ENCODE measurements at regions not wholly inside any gene's neighbourhood (a gene's known extent, or its start where the extent isn't known, plus 50 kb on each side); places are given as distances from the start of the nearest gene placed in this dataset.

DNA sequence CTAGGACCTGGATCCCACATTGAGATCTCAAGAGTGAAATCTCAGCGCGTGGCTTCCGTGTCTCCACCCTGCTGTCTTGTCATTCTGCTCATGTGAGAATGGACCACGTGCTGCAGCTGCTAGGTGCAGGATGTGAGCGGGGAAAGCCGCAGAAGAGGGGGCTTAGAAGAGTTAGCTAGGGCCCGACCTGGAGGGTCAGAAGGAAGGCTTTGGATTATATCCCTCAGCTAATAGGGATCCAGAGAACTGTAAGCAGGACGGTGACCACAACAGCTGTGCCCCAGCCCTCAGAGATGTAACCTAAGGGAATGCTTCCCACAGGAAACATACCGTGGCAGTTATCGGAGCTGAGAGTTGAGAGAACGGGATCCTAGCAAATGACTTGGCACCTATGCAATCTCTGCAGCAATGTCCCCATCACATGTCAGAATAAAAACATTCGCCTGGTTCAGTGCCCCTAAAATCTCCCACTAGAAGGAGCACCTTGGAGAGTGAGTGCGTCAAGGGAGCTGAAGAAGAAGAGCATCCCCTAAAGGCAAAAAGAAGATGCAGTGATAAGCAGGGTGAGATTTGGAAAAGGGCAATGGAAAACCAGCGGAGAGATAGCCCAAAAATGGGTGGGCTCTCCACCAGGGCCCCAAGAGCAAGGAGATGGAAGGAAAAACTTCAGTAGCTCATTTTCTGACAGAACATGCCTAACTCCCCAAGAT, 76.9 kb upstream of the ST8SIA2 start:
- no peak overlapping the region for H3K27ac Mint-ChIP-seq
- DNase-seq (no peak), ATAC-seq (replicated peaks) (no peak)
- H3K4me1 Mint-ChIP-seq (ENCODE audit: low read depth in 2 of 2) = no peaks in the 10 kb centered on the region
- H3K36me3 Mint-ChIP-seq (ENCODE audit: insufficient read depth) = no peaks in the 10 kb centered on the region
- H3K4me3 Mint-ChIP-seq = no peak overlapping the region
- peaks cover 49 to 54% of the 10 kb centered on the region in 2 donors for H3K27me3 Mint-ChIP-seq
- H3K9me3 Mint-ChIP-seq = no peaks in the 10 kb centered on the region

DNA sequence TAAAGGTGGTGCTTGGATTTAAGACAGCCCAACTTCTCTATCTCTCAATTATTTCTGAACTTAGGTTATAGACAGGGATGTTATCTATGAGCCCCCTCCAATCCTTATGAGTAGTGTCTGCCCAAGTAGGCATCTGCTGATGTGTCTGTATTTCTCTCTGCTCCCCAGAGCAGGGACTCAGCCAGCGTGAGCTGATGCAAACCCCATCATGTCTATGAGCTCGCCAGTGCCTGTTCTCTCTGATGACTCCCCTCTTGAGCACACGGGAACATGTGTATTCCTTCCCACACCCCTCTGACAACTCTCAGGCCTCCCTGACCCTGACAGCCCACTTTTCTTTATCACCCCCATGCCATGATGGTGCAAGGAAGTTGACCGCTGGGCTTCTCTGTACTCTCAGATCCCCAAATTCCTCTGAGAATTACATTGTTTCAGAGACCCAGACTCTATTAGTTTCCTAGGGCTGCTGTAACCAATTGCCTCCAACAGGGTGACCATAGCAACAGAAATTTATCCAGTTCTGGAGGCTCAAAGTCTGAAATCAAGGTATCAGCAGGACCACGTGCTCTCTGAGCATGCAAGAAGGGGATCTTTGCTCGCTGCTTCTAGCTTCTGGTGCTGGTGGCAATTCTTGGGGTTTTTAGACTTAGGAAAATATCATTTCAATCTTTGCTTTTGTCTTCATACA, 73.5 kb upstream of the ST8SIA2 start:
- Mint-ChIP-seq H3K36me3 (ENCODE audit: insufficient read depth) (no peaks in the 10 kb centered on the region), H3K4me3 (no peak overlapping the region), H3K9me3 (no peaks in the 10 kb centered on the region), H3K27me3 (peaks cover 30 to 61% of the 10 kb centered on the region in 2 donors), H3K27ac (no peak overlapping the region), H3K4me1 (ENCODE audit: low read depth in 2 of 2) (no peaks in the 10 kb centered on the region)
- ATAC-seq (replicated peaks) (no peak), DNase-seq (no peak)

DNA sequence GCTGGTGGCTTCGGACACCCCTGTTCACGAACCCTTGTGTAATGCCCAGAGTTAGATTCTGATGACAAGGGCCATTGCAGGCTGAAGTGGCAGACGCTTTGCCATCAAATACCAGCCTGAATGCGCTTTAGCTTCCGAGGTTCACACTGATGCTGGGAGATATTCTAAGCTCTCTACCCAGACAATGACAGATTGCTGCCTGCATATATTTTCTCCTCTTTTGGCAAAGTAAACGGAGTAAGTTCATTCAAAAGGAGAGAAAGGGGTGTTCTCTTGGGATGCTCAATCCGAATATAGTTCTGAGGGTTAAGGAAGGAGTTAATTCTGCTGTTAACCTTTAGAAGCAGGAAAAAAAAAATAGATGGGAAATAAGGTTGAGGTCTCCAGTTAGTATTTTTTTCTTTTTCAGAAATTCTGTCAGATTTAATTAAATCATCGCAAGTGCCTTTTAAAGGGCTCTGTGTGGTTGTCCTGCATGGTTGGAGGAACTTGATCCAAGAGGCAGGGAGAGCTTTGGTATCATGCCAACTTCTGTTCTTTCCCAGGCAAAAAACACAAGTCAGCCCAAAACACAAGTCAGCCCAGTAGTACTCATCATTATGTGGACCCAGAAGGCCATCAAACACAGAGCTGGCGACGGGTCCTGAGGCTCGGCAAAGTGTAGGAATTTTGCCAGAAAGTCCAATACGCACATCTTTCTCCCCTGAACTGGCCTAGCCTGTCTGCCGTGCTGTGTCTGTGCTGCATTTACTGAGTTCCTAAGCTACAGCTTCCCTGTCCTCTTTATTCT, 70.9 kb upstream of the ST8SIA2 start:
- Mint-ChIP-seq H3K36me3 (ENCODE audit: insufficient read depth) (no peaks in the 10 kb centered on the region), H3K27me3 (peaks cover 27 to 64% of the 10 kb centered on the region in 2 donors), H3K9me3 (no peaks in the 10 kb centered on the region), H3K4me1 (ENCODE audit: low read depth in 2 of 2) (no peaks in the 10 kb centered on the region), H3K27ac (no peak overlapping the region), H3K4me3 (no peak overlapping the region)
- ATAC-seq (replicated peaks) = no peak
- no peak for DNase-seq

DNA sequence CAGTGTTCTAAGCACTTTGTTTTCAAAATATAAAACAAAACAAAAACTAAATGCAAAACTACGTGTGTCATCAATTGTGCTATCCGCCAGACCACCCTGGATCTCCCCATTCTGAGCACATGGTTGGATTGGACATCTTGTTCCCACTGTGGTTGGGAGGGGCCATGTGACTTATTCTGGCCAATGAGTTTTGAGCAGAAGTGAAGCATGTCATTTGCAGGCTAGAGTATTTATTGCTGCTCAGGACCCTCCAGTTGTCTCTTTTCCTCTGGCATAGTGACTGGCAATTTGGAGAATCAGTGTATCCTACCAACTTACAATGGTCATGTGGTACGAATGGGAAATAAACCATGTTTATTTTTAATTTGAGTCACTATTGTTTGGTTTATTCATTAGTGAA, 70.2 kb upstream of the ST8SIA2 start:
- Mint-ChIP-seq H3K27ac (no peak overlapping the region), H3K36me3 (ENCODE audit: insufficient read depth) (no peaks in the 10 kb centered on the region), H3K27me3 (peaks cover 29 to 65% of the 10 kb centered on the region in 2 donors), H3K9me3 (no peaks in the 10 kb centered on the region), H3K4me1 (ENCODE audit: low read depth in 2 of 2) (no peaks in the 10 kb centered on the region), H3K4me3 (no peak overlapping the region)
- DNase-seq (no peak), ATAC-seq (replicated peaks) (no peak)

DNA sequence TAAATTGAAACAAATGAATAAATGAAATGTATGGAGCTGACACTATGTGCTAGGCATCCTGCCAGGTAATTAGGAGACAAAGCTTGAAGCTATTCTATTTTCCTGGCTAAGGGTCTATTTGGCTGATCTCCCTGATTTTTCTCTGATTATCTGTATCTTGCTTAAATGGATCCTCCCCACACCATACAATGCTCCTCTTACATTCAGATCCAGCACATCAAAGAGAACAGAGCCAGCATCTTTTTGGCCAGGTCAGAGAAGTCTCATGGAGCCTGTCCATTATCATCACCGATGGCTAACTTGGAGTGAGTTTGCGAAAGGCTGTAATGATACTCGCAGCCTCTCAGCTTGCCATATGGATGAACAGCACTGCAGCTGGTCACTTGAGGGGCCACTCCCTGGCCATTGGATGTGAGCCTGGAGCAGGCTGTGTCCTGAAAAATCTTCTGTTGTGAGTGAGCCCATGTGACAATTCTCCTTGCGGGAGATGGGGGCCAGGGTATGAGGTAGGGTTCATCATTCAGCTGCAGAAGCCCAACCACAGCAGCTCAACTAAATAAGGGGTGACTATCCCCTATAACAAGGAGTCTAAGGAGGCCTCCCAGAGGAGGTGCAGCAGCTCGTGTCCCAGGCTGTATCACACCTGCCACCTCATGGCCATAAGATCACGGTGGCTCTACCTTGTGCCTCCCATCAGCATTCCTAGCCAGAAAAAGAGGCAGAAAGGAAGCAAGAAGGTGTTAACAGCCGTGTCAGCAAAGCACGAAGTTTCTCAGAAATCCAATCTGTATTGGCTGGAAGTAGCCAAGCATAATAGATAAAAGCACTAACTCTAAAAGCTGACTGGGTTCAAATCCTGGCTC, 69.3 kb upstream of the ST8SIA2 start:
- no peaks in the 10 kb centered on the region for H3K36me3 Mint-ChIP-seq (ENCODE audit: insufficient read depth)
- H3K4me1 Mint-ChIP-seq (ENCODE audit: low read depth in 2 of 2) = no peaks in the 10 kb centered on the region
- DNase-seq = no peak
- H3K27ac Mint-ChIP-seq = no peak overlapping the region
- no peak for ATAC-seq (replicated peaks)
- H3K9me3 Mint-ChIP-seq = no peaks in the 10 kb centered on the region
- peaks cover 36 to 57% of the 10 kb centered on the region in 2 donors for H3K27me3 Mint-ChIP-seq
- H3K4me3 Mint-ChIP-seq = no peak overlapping the region

DNA sequence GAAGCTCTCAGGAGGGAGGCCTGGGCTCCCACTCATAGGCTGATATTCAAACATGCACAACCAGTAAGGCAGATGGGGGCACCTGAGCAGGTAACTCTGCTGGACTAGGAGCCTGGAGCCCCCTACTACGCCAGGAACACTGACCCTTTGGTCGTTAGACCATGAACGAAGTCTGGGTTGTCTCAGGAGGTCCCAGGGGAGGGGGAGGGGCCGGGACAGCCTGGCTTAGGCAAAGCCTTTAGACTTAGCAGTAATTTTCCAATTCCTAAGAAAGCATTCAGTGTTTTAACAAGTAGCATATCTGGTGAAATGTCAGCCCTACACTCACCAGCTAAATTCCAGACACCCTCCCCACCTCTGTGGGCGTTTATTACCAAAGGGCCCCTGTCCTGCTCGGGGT, 67.4 kb upstream of the ST8SIA2 start:
- Mint-ChIP-seq H3K27me3 (peaks cover 29 to 45% of the 10 kb centered on the region in 2 donors), H3K4me3 (no peak overlapping the region), H3K9me3 (no peaks in the 10 kb centered on the region), H3K4me1 (ENCODE audit: low read depth in 2 of 2) (no peaks in the 10 kb centered on the region), H3K36me3 (ENCODE audit: insufficient read depth) (peaks cover 3% of the 10 kb centered on the region), H3K27ac (no peak overlapping the region)
- ATAC-seq (replicated peaks) = no peak
- no peak for DNase-seq

DNA sequence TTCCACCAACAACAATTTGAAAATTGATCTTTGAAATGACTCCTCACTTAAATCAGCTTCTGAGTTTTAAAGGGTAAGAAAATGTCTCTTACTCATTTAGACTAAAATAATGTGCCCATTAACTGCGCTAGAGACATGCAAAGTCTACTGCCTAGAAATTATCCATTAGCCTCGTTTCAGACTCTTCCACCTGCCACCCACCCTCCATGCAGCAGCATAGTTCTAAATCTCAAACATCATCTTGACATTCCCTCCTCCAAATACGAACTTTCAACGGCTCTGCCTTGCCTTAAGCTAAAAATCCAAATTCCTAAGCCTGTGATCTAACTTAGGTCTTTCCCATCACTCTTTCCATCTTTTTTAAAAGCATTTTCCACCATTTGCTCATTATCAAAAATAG, 66.6 kb upstream of the ST8SIA2 start:
- Mint-ChIP-seq H3K27ac (no peak overlapping the region), H3K9me3 (no peaks in the 10 kb centered on the region), H3K4me3 (no peak overlapping the region), H3K27me3 (peaks cover 29 to 47% of the 10 kb centered on the region in 2 donors), H3K4me1 (ENCODE audit: low read depth in 2 of 2) (no peaks in the 10 kb centered on the region), H3K36me3 (ENCODE audit: insufficient read depth) (peaks cover 3% of the 10 kb centered on the region)
- DNase-seq (no peak), ATAC-seq (replicated peaks) (no peak)

DNA sequence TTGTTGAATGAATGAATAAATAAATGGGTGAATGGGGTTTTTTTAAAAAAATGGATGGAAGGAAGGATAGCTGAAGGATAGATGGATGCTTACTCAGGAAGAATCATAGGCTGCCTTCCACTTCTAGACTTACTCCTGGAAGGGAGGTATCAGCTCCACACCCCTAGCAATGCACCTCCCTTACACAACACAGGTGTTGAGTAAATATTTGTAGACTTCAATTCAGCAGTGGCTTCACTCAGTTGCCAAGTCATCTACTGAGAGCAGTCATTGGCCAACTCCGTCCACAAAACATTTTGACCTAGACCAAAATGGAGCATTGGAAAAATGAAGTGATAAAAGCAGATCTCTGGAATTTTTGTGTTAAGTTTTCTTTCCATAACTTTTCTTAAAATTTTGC, 65.5 kb upstream of the ST8SIA2 start:
- no peak for ATAC-seq (replicated peaks)
- Mint-ChIP-seq H3K36me3 (ENCODE audit: insufficient read depth) (peaks cover 3% of the 10 kb centered on the region), H3K27me3 (peaks cover 31 to 49% of the 10 kb centered on the region in 2 donors)

DNA sequence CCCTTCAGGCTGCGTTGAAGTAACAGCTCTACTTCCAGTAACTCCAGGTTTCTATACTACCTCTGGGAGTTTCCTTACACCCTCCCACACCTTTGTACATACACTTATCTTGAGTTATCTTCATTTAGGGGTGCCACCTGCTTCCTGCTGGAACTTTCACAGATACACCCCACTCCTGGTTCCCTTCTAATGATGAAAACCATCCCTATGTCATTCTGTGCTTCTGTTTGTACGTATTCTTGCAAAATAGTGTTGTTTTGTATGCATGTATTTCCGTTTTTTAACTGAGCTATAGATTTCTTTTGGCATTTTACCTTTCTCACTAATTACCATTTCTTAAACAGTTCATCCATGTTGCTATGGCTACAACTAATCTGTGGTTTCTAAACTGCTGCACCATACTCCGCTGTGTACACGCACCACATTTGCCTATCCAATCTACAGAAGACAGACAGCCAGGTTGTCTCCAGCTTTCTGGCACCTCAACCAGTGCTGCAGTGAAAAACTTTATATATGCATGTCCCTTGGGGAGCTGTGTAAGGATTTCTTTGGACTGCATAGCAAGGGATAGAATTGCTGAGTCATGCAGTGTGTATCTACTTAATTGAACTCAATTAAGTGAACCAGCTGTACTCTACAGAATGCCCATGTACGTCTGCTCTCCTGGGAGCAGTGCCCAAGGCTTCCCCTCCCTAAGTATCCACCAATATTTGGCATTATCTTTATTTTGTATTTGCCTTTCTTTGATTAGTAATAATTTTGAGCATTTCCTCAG, 61.4 kb upstream of the ST8SIA2 start:
- H3K36me3 Mint-ChIP-seq (ENCODE audit: insufficient read depth) = peaks cover 3% of the 10 kb centered on the region
- H3K27me3 Mint-ChIP-seq = peaks cover 38 to 50% of the 10 kb centered on the region in 2 donors
- no peak overlapping the region for H3K4me3 Mint-ChIP-seq
- no peak for ATAC-seq (replicated peaks)
- no peak overlapping the region for H3K27ac Mint-ChIP-seq
- H3K9me3 Mint-ChIP-seq = peaks cover 0 to 1% of the 10 kb centered on the region in 2 donors
- no peak for DNase-seq
- no peaks in the 10 kb centered on the region for H3K4me1 Mint-ChIP-seq (ENCODE audit: low read depth in 2 of 2)

More for the DNA sequence above, 65.5 kb upstream of the ST8SIA2 start:
- DNase-seq = no peak
- Mint-ChIP-seq H3K4me3 (no peak overlapping the region), H3K9me3 (peaks cover 0 to 1% of the 10 kb centered on the region in 2 donors), H3K27ac (no peak overlapping the region), H3K4me1 (ENCODE audit: low read depth in 2 of 2) (no peaks in the 10 kb centered on the region)

DNA sequence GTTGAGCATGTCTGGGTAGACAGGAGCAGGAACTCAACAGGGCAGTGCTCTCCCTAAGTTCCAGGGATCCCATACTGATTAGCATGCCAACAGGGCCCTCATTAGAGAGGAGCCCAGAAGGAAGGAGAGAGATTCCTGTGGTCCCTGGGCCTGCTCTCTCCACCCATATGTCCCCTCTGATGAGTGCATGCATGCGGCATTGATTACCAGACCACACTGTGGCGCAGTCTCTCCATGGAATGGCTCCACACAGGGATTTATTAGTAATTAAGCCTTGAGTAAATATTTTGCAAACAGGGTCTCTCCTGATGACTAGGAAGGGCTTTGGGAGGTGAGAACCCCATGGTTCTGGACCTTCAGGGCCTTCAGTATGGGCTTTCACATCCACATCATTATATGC, 60.0 kb upstream of the ST8SIA2 start:
- no peak overlapping the region for H3K27ac Mint-ChIP-seq
- H3K27me3 Mint-ChIP-seq = peaks cover 40 to 59% of the 10 kb centered on the region in 2 donors
- ATAC-seq (replicated peaks) (no peak), DNase-seq (no peak)
- H3K36me3 Mint-ChIP-seq (ENCODE audit: insufficient read depth) = peaks cover 3% of the 10 kb centered on the region
- H3K9me3 Mint-ChIP-seq = peaks cover 0 to 1% of the 10 kb centered on the region in 2 donors
- no peaks in the 10 kb centered on the region for H3K4me1 Mint-ChIP-seq (ENCODE audit: low read depth in 2 of 2)
- no peak overlapping the region for H3K4me3 Mint-ChIP-seq

DNA sequence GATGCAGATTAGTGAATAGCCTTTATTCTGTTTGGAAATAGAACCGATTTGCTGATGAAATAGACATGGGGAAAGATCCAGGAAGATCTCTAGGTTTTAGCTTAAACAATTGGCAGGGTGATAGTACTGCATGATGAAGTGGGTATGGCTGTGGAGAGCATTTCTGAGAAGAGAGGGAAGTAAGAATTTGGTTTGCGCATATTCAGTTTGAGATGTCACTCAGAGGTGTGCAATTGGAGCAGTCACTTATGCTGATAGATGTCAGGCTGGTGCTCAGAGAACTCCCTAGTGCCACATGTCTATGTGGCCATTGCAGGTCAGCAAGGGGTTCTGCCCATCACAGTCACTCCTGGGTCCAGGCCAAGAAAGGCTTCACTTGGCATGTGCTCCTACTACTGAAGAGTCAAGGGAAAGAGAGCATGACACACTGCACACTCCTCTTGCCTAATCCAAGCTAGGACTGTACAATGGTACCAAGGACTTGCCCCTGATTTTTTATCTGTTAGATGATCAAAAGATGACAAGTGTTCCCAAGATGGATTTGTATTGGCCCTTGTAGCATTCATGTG, 57.2 kb upstream of the ST8SIA2 start:
- Mint-ChIP-seq H3K36me3 (ENCODE audit: insufficient read depth) (no peaks in the 10 kb centered on the region), H3K4me1 (ENCODE audit: low read depth in 2 of 2) (no peaks in the 10 kb centered on the region), H3K27me3 (peaks cover 33 to 74% of the 10 kb centered on the region in 2 donors), H3K9me3 (peaks cover 0 to 1% of the 10 kb centered on the region in 2 donors), H3K4me3 (no peak overlapping the region), H3K27ac (no peak overlapping the region)
- ATAC-seq (replicated peaks) = no peak
- DNase-seq = no peak

DNA sequence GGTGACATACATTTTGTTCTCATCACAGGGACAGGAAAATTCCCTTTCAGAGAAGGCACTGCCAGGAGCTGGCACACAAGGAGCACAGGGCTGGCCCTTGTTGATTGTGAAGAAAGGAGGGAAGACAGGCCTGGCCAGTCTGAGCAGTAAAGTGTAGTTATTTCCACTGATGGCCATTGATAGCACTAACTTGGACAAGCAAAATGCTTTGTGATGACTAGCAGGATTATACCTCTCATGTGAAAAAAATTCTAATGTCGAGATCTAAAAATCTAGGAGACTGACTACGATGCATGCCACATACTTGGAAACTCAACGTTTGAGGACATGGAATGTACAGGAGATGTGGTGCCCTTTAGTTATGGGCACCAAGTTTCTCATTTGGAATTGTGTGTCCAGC, 54.3 kb upstream of the ST8SIA2 start:
- no peak for ATAC-seq (replicated peaks)
- no peaks in the 10 kb centered on the region for H3K9me3 Mint-ChIP-seq
- DNase-seq = no peak
- no peaks in the 10 kb centered on the region for H3K4me1 Mint-ChIP-seq (ENCODE audit: low read depth in 2 of 2)
- H3K36me3 Mint-ChIP-seq (ENCODE audit: insufficient read depth) = no peaks in the 10 kb centered on the region
- H3K27ac Mint-ChIP-seq = no peak overlapping the region
- peaks cover 48 to 78% of the 10 kb centered on the region in 2 donors for H3K27me3 Mint-ChIP-seq
- H3K4me3 Mint-ChIP-seq = no peak overlapping the region
